GM04503 (cell line): ENCODE measurements at regions not wholly inside any gene's neighbourhood (a gene's known extent, or its start where the extent isn't known, plus 50 kb on each side); places are given as distances from the start of the nearest gene placed in this dataset.

Experiments
- DNase-seq: peaks from one replicate; pipeline ENCODE4 v3.0.0-alpha.2; 2012; ENCODE audit warnings: low read depth

DNA sequence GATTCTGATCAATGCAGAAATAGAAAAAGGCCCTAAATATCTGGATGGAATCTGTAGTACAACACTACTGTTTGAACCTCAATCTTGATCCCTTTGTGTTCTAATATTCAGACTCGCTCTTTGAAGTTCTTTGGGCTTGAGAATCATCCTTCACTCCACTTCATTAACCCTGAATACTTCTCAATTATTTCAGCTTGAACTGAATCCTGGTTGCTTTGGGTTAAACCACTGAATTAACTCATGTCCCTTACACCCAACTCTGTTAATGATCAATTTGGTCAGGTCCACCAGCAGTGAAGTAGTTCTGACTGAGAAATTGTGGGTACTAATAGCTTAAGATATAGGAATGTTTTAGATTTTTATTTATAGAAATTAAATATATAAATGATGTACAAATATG lies 1707.2 kb upstream of the ACO1 start:
- no peak for DNase-seq

DNA sequence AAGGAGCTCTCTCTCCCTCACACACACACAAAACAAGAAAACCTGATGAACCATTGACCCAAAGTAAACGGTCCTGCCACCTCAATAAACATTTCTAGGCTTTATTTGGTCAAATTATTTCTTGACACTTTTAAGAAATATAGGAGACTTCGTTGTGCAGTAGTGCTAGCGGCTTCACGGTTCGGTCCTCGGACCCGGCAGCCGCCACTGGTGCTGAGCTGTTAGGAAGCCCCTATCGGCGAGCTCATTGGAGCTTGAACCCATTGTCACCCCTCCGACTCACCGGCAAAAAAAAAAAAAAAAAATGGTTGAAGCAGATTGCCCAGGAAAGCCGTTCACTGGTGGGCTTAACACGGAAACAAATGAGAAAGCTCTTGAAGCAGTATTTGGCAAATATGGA lies 1695.6 kb upstream of the ACO1 start:
- no peak for DNase-seq

DNA sequence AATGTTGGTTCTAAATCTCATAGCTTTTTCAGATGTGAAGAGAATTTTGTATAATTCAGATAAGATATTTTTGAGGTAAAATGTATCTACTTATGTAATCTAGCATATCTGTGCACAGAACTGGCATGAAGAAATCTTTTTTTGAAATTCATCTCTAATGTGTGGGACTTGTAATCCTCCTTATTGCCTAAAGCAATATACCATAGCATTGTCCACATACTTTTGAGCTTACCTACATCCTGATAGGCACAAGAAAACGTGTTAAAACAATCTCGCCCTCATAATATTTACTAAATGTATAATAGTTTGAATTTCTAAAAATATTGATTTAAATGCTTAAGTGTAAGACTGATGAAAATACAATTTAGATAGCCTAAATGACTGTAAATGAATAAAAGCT lies 1686.5 kb upstream of the ACO1 start:
- no peak for DNase-seq

DNA sequence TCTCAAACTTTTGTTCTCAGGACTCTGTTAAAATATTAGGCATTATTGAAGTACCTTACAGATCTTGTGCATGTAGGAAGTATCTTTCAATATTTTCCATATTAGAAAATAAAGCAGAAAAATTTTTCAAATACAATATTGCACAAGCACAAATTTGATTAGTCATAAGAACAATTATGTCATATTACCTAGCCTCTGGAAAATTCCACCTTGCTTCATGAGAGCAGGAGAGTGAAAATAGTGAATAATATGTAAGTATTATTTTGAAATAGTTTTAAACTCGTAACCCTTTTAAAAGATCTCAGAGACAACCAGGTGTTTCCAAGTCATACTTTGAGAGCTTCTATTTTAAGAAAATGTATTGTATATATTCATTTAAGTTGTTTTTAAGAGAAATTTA lies 1672.9 kb upstream of the ACO1 start:
- DNase-seq = no peak

DNA sequence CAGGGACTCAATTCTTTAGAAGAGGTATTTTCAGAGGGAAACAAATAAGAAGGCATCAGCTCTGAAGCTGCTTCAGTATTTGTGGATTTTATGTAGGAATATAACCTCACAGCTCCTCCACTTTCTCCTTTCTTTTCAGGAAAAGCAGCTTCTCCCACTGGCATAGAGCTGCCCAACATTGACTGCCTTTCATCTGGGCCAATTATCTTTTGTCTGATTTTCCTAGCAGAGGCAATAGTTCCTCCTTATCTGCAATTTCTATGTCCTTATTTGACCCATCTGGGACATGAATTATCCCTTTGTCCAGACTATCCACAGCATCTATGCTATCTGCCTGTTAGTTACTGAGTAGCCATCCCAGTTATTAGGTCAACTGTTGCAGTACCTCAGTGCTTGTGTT lies 1671.2 kb upstream of the ACO1 start:
- no peak for DNase-seq

DNA sequence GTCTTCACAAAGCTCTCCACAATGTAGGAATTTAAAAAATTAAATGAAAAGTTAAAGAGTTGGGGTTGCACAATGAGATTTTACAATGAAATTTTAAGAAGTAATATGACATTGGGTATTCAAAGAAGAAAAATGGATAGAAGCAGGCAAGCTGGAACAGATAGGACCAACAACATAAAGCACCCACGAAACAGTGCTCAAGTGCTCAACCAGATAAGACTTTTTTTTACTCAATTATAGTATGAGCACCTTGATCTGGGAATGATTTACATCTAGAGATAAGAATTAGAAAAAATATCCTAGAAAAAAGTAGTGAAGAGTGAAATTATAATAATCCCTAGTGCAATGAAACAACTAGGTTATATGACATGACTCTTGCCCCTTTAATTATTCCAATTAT lies 1670.1 kb upstream of the ACO1 start:
- DNase-seq = no peak

DNA sequence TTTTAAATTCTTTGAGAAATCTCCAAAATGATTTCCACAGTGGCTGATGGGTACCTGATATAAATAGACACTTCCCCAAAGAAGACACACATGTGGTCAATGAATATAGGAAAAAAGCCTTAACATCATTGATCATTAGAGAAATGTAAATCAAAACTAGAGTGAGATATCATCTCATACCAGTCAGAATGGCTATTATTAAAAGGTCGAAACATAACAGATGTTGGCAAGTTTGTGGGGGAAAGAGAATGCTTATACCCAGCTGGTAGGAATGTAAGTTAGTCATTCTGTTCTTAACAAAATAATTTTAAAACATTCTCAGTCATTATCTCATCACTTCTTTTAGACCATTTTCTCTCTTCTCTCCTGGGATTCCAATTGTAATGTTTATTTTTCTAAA lies 1666.0 kb upstream of the ACO1 start:
- no peak for DNase-seq

DNA sequence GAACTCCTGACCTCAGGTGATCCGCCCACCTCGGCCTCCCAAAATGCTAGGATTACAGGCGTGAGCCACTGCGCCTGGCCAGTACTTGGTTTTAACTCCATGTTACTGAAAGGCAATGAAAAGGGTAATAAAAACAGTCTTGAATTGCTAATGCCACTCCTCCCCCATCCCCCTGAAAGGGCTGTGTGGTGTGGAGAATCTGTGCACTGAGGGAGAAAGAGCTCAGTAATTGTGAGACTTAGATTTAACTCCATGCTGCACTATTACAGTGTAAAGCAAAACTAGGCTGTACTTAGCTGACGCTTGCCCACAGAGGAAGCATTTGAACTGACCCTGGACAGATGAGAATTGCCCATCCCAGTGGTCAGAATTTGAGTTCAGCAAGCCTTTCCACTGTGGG lies 1662.4 kb upstream of the ACO1 start:
- DNase-seq = no peak

DNA sequence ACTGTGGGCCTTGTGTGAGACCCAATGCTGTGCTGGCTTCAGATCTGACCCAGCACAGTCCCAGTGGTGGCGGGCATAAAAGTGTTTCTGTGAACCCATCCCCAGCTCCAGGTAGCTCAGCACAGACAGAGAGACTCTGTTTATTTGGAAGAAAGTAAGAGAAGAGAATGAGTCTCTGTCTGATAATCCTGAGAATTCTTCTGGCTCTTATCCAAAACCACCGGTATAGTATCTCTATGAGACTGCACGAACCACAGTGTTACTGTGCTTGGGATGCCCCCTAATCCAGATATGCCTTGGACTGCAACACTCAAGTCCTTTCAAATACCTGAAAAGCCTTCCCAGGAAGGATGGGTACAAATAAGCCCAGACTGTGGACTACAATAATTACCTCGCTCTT lies 1660.8 kb upstream of the ACO1 start:
- no peak for DNase-seq

DNA sequence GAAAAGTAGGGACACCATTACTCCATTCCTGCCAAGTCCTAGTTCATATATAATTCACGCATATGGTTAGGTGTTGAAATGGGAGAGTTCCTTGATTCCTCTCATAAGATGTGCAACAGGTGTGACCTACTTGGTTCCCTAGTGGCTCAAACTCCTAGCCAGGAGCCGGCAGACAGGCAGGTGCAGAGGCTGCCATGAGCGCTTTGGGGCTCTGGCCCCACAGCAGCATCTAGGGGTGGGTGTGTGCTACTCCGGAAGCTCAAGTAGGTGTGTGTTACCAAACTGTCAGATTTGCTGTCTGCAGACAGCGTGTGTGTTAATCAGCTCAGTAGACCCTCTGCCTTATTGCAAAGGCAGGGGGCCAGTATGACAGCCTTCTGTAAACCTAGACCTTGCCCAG lies 1652.4 kb upstream of the ACO1 start:
- no peak for DNase-seq

DNA sequence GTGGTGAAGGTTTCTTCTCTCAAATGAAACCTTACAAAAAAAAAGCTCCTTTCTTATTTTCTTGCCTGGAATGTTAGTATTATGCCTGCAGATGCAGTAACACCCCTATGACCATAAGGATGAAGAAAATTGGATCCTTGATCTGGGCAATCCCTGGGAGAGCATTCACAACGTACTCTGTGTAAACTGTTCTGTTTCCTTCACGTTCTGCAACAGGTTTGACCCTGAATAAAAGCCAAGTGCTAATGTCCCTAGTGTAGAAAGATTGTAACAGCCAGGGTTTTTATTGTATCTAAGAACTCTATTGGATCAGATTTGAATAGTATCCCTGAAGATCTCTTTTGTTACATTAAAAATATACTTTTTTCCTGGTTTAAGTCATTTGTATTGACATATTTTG lies 1639.6 kb upstream of the ACO1 start:
- no peak for DNase-seq

DNA sequence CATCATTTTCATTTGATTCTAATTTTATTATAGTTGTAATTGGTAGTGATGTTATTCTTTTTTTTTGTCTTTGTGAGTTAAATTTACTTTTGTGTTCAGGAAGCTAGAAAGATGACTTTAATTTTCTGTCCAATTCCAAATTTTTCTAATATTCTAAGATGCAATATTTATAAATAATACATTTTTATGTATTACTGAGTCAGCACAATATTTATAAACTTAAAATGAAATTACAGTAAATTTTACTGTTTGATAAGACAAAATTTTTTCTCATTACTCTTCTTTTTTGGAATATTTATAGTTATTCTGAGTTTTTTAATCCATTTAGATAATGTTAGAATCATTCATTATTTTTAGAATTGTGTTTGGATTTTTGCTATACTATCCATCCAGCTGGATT lies 1637.9 kb upstream of the ACO1 start:
- DNase-seq = no peak

DNA sequence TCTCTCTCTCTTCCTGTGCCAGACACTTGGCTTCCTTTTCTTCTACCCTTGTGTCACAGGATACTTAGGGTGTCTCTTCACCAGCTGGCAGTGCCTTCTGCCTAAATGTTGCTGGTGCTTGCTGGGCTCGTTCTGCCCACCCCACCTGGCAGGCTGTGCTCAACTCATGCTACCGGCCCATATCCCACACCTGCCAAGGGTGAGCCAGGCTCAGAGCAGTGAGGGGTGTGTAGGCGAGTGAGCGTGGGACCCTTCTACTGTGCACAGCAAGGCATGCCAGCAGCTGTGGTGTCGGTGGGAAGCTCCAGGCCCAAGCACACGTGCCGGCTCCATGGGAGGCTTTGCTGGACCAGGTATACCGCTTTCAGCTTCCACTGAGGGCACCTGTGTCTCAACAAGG lies 1626.7 kb upstream of the ACO1 start:
- DNase-seq = no peak

DNA sequence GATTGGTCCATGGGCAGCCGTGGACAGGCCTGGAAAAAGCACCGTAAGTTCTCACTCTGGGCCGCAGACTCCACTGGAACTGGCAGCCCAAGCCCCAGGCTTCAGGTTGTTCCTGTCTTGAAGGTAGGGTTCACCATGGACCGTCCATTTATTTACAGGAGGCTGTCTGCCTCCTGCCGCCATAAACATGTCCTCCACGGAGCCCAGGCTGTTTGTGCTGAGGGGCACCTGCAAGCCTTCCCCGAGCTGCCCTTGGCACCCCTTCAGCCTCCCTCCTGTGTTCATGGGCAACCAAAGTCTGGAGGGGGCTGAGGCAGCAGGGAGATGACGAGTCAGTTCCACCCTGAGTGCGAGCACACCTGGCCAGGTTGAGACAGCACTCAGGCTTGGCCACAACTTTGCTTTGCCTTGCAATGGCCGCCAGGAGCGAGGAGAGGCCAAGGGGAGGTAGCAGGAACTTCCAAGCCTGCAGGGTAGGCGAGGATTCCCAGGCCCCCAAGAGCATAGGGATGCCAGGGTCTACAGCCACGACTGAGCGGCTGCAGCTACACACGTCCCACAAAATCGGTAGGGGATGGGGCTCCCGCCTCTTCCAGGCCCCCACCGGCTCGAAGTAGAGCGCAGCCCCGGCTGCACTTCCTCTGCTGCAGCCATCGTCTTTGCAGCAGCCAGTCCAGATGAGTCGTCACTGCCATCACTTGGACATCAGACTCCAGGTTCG lies 1625.6 kb upstream of the ACO1 start:
- DNase-seq = no peak

DNA sequence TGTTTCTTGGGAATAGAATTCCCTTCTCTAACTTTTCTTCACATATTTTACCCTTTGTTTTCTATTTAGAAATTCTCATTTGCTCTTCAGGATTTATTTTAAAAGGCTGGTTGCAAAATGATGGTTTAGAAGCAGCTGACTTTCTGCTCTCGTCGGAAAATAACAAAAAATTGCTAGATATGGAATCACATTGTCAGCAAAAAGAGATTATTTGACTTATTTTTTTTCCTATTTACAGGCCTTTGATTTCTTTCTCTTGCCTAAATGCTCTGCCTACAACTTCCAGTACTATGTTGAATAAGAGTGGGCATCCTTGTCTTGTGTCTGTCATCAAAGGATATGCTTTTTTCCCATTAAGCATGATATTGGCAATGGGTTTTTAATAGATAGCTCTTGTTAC lies 1619.1 kb upstream of the ACO1 start:
- DNase-seq = no peak

DNA sequence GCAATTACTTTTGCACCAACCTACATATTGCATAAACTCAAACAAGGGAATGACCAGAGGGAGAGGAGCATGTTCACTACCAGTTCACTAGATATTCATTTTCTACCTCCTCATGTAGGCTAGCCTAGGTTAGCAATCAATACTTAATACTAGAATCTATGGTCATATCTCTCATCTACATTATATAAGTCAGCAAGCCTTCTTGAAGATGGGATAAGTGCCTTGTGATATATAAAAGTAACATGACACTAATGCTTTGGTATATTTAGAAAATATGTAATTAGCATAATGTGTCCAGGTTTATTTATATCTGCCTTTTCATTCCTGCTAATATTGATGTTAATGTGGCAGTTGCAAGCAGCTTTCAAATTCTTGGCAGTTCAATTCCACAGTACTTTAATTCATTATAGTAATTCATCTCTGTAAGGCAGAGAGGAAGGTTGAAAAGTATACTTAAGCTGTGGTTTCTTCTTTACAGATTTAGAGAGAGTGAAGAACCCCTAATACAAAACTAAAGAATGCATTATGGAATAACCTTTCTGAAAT lies 1613.2 kb upstream of the ACO1 start:
- DNase-seq = no peak

DNA sequence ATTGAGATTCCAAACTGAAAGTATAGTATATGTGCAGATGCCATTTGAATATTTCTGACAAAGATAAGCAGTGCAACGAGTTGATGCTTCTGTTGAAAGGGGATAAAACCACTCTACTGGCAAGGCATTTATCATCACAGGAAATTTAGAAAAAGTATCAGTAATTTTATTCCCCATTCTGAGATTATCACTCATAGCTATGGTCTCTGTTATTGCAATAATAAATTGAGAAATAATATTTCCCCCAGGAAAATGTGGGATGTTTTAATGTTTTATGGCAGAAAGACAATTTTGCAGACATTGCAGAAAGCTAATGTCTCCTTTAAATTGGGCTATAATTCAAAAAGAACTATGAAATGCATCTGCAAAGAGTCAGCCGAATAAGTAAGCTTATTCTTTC lies 1612.7 kb upstream of the ACO1 start:
- DNase-seq = no peak

DNA sequence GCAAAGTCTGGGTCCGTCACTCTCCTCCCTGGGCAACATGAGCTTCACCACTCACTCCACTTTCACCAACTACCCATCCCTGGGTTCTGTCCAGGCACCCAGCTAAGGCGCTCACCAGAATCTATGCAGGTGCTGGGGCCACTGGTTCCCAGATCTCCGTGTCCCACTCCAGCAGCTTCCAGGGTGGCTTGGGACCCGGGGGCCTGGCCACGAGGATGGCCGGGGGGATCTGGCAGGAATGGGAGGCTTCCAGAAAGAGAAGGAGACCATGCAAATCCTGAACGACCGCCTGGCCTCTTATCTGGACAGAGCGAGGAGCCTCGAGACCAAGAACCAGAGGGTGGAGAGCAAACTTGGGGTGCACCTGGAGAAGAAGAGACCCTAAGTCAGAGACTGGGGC lies 1611.0 kb upstream of the ACO1 start:
- no peak for DNase-seq

DNA sequence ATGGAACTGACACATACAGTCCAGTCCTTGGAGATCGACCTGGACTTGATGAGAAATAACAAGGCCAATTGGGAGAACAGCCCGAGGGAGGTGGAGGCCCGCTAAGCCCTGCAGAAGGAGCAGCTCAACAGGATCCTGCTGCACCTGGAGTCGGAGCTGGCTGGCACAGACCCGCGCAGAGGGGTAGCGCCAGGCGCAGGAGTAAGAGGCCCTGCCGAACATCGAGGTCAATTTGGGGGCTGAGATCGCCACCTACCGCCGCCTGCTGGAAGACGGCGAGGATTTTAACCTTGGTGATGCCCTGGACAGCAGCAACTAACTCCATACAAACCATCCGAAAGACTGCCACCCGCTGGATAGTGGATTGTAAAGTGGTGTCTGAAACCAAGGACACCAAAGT lies 1610.1 kb upstream of the ACO1 start:
- DNase-seq = no peak

DNA sequence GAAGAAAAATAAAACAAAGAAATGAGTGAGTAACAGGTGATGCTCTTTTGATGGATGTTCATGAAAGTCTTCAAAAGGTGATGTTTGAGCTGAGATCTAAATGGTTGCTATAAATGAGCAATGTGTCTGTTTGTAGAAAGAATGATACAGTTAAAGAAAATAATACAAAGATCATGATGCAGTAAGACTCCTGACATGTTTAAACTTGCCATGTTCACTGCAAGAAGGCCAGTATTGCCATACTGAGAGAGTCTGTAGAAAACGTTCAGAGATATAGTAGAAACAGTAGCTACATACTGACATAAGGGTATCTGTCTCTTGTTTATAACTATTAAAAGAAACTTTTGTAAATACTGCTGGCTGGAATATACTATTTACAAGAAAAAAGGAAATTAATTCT lies 1609.2 kb upstream of the ACO1 start:
- DNase-seq = no peak

DNA sequence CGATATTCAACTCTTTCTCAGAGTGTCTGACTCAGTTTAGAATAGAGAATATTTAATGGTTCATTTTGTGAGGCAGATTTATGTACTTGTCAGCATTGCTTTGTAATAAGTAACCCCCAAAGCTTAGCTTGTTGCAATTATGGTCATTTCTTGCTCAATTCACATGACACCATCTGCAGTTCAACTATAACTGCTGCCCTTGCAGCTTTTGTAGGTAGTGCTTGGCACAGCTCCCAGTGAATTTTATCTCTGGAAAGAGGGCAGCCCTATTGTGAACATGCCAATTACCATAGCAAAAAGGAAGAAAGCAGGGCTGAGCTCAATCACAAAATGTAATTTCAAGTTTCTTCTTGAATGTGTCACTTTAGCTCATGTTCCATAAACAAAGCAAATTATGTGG lies 1587.7 kb upstream of the ACO1 start:
- no peak for DNase-seq

DNA sequence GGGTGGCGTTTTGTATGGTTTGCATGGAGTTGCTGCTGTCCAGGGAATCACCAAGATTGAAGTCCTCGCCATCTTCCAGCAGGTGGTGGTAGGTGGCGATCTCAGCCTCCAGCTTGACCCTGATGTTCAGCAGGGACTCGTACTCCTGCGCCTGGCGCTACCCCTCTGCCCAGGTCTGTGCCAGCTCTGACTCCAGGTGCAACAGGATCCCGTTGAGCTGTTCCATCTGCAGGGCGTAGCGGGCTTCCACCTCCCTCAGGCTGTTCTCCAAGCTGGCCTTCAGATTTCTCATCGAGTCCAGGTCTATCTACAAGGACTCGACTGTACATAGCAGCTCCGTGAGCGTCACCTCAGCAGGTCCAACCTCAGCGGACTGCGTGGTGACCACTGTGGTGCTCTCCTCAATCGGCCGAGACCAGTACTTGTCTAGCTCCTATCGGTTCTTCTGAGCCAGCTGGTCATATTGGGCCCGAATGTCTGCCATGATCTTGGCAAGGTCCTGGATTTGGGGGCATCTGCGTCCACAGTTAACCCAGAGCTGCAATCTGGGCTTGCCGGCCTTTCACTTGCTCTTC lies 1584.8 kb upstream of the ACO1 start:
- DNase-seq = no peak

DNA sequence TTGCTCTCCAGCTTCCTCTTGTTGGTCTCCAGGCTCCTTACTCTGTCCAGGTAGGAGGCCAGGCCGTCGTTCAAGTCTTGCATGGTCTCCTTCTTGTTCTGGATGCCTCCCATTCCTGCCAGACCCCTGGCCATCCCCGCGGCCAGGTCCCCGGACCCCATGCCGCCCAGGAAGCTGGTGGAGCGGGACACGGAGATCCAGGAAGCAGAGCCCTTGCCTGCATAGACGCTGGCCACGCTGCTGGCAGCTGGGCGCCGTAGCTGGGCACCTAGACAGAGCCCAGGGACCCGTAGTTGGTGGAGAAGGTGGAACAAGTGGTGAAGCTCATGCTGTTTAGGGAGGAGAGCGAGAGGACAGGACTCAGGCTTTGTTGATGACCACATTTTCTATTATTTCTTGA lies 1584.0 kb upstream of the ACO1 start:
- no peak for DNase-seq

DNA sequence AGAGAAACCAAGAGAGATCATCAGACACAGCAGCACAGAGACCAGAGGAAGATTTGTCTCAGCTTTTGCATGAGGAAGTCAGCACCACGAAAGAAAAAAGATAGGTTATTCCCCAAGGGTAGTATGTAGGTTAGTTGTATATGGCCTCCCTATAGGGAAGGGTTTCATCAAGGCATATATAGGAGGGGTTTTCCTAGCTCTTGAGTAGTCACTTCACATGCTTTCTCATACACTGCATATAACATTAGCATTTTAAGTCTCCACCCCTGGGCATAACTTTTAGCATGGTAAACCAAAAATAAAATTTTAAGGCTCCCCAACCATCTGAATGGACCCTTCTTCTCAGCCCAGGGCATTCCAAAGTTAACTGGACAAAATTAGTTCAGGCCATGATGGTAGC lies 1571.6 kb upstream of the ACO1 start:
- no peak for DNase-seq
